Activated CD4-positive, alpha-beta memory T cell treated with anti-CD3 and anti-CD28 coated beads, Interleukin-2, amount 10 ng/mL, durations not matched to agents 7 days and 5 days (primary cell): ENCODE measurements at regions not wholly inside any gene's neighbourhood (a gene's known extent, or its start where the extent isn't known, plus 50 kb on each side); places are given as distances from the start of the nearest gene placed in this dataset.

Experiments
- CTCF ChIA-PET: fragments of 350-600 bp; sonication (Branson Sonifier 250); formaldehyde crosslinking; loops from one replicate; lab custom pipeline; 2021; ENCODE audit warnings: antibody characterized with exemption, inconsistent platforms; lab: Charles Lee
- POLR2A ChIA-PET: fragments of 350-600 bp; sonication (Branson Sonifier 250); formaldehyde crosslinking; loops from one replicate; lab custom pipeline; 2021; ENCODE audit warnings: antibody characterized with exemption; lab: Charles Lee
- DNase-seq: peaks from one replicate; pipeline ENCODE4 v3.0.0-alpha.2; 2020
- H3K27ac Mint-ChIP-seq: one replicate; pipeline ENCODE4 v1.8.0; 2021; ENCODE audit warnings: mild to moderate bottlenecking, mixed read lengths
- H3K27me3 Mint-ChIP-seq: one replicate; pipeline ENCODE4 v1.8.0; 2021; ENCODE audit warnings: mixed read lengths
- H3K36me3 Mint-ChIP-seq: one replicate; pipeline ENCODE4 v1.8.0; 2021; ENCODE audit warnings: low read depth, mixed read lengths
- H3K4me1 Mint-ChIP-seq: one replicate; pipeline ENCODE4 v1.8.0; 2021; ENCODE audit warnings: mixed read lengths
- H3K4me3 Mint-ChIP-seq: one replicate; pipeline ENCODE4 v1.8.0; 2021; ENCODE audit warnings: mild to moderate bottlenecking, mixed read lengths
- H3K9me3 Mint-ChIP-seq: one replicate; pipeline ENCODE4 v1.8.0; 2021; ENCODE audit warnings: mixed read lengths

- POLR2A ChIA-PET, result no interaction called here
- H3K27me3 Mint-ChIP-seq, result peaks cover 2% of the 10 kb centered on the region
- no peaks in the 10 kb centered on the region for H3K36me3 Mint-ChIP-seq
- no peak overlapping the region for H3K4me3 Mint-ChIP-seq
- H3K9me3 Mint-ChIP-seq, result no peaks in the 10 kb centered on the region
- H3K4me1 Mint-ChIP-seq, result no peaks in the 10 kb centered on the region
- CTCF ChIA-PET, result no interaction called here
- no peak for DNase-seq
- H3K27ac Mint-ChIP-seq, result no peak overlapping the region
Measured at GRCh38 chr14:36465178-36465577, 54.9 kb downstream of the NKX2-1 start.

GRCh38 chr14:36462890-36463289 lies 57.1 kb downstream of the NKX2-1 start:
- no peak overlapping the region for H3K27ac Mint-ChIP-seq
- no peaks in the 10 kb centered on the region for H3K4me1 Mint-ChIP-seq
- ChIA-PET CTCF (no interaction called here), POLR2A (no interaction called here)
- no peaks in the 10 kb centered on the region for H3K9me3 Mint-ChIP-seq
- no peaks in the 10 kb centered on the region for H3K36me3 Mint-ChIP-seq
- H3K27me3 Mint-ChIP-seq, result no peaks in the 10 kb centered on the region
- no peak for DNase-seq
- H3K4me3 Mint-ChIP-seq, result no peak overlapping the region

GRCh38 chr14:36455241-36455627 lies 64.8 kb downstream of the NKX2-1 start:
- POLR2A ChIA-PET, result no interaction called here
- H3K27ac Mint-ChIP-seq, result no peak overlapping the region
- DNase-seq, result no peak
- H3K9me3 Mint-ChIP-seq, result no peaks in the 10 kb centered on the region
- CTCF ChIA-PET, result no interaction called here
- no peaks in the 10 kb centered on the region for H3K27me3 Mint-ChIP-seq
- no peak overlapping the region for H3K4me3 Mint-ChIP-seq
- no peaks in the 10 kb centered on the region for H3K36me3 Mint-ChIP-seq
- no peaks in the 10 kb centered on the region for H3K4me1 Mint-ChIP-seq

- no peak overlapping the region for H3K4me3 Mint-ChIP-seq
- ChIA-PET POLR2A (no interaction called here), CTCF (no interaction called here)
- DNase-seq, result no peak
- no peaks in the 10 kb centered on the region for H3K9me3 Mint-ChIP-seq
- H3K36me3 Mint-ChIP-seq, result no peaks in the 10 kb centered on the region
- H3K27ac Mint-ChIP-seq, result no peak overlapping the region
- no peaks in the 10 kb centered on the region for H3K4me1 Mint-ChIP-seq
- no peaks in the 10 kb centered on the region for H3K27me3 Mint-ChIP-seq
Measured at GRCh38 chr14:36454599-36455240, 65.3 kb downstream of the NKX2-1 start.

GRCh38 chr14:36452860-36453259 lies 67.2 kb downstream of the NKX2-1 start:
- Mint-ChIP-seq H3K27me3 (no peaks in the 10 kb centered on the region), H3K4me1 (no peaks in the 10 kb centered on the region), H3K9me3 (no peaks in the 10 kb centered on the region), H3K36me3 (no peaks in the 10 kb centered on the region), H3K4me3 (no peak overlapping the region), H3K27ac (no peak overlapping the region)
- ChIA-PET CTCF (no interaction called here), POLR2A (no interaction called here)
- DNase-seq, result no peak

GRCh38 chr14:36451310-36452065 lies 68.5 kb downstream of the NKX2-1 start:
- Mint-ChIP-seq H3K4me1 (no peaks in the 10 kb centered on the region), H3K27ac (no peak overlapping the region), H3K9me3 (no peaks in the 10 kb centered on the region), H3K27me3 (no peaks in the 10 kb centered on the region), H3K36me3 (no peaks in the 10 kb centered on the region), H3K4me3 (no peak overlapping the region)
- POLR2A ChIA-PET, result no interaction called here
- CTCF ChIA-PET, result no interaction called here
- no peak for DNase-seq

GRCh38 chr14:36450550-36450949 lies 69.5 kb downstream of the NKX2-1 start:
- Mint-ChIP-seq H3K36me3 (no peaks in the 10 kb centered on the region), H3K9me3 (no peaks in the 10 kb centered on the region), H3K4me3 (no peak overlapping the region), H3K27me3 (no peaks in the 10 kb centered on the region), H3K27ac (no peak overlapping the region), H3K4me1 (no peaks in the 10 kb centered on the region)
- ChIA-PET POLR2A (no interaction called here), CTCF (no interaction called here)
- no peak for DNase-seq

GRCh38 chr14:36449903-36450302 lies 70.1 kb downstream of the NKX2-1 start:
- H3K36me3 Mint-ChIP-seq, result no peaks in the 10 kb centered on the region
- no peaks in the 10 kb centered on the region for H3K4me1 Mint-ChIP-seq
- ChIA-PET CTCF (no interaction called here), POLR2A (no interaction called here)
- no peaks in the 10 kb centered on the region for H3K27me3 Mint-ChIP-seq
- no peak for DNase-seq
- H3K4me3 Mint-ChIP-seq, result no peak overlapping the region
- H3K27ac Mint-ChIP-seq, result no peak overlapping the region
- no peaks in the 10 kb centered on the region for H3K9me3 Mint-ChIP-seq

- H3K4me1 Mint-ChIP-seq, result no peaks in the 10 kb centered on the region
- no peaks in the 10 kb centered on the region for H3K9me3 Mint-ChIP-seq
- H3K36me3 Mint-ChIP-seq, result no peaks in the 10 kb centered on the region
- CTCF ChIA-PET, result no interaction called here
- DNase-seq, result no peak
- no peak overlapping the region for H3K27ac Mint-ChIP-seq
- no peak overlapping the region for H3K4me3 Mint-ChIP-seq
- POLR2A ChIA-PET, result no interaction called here
- peaks cover 7% of the 10 kb centered on the region for H3K27me3 Mint-ChIP-seq
Measured at GRCh38 chr14:36443374-36443773, 76.7 kb downstream of the NKX2-1 start.

- no peaks in the 10 kb centered on the region for H3K4me1 Mint-ChIP-seq
- ChIA-PET POLR2A (no interaction called here), CTCF (no interaction called here)
- no peaks in the 10 kb centered on the region for H3K36me3 Mint-ChIP-seq
- H3K27me3 Mint-ChIP-seq, result peaks cover 7% of the 10 kb centered on the region
- H3K9me3 Mint-ChIP-seq, result no peaks in the 10 kb centered on the region
- no peak for DNase-seq
- H3K27ac Mint-ChIP-seq, result no peak overlapping the region
- no peak overlapping the region for H3K4me3 Mint-ChIP-seq
Measured at GRCh38 chr14:36442824-36443241, 77.2 kb downstream of the NKX2-1 start.

GRCh38 chr14:36441283-36441682 lies 78.7 kb downstream of the NKX2-1 start:
- peaks cover 7% of the 10 kb centered on the region for H3K27me3 Mint-ChIP-seq
- H3K27ac Mint-ChIP-seq, result no peak overlapping the region
- H3K36me3 Mint-ChIP-seq, result no peaks in the 10 kb centered on the region
- no peaks in the 10 kb centered on the region for H3K4me1 Mint-ChIP-seq
- CTCF ChIA-PET, result no interaction called here
- POLR2A ChIA-PET, result interaction anchor here (0.6 kb wide), 1 partner anchor 90 kb away, joined by 3 read pairs; no protein-coding TSS in a partner anchor
- H3K9me3 Mint-ChIP-seq, result no peaks in the 10 kb centered on the region
- no peak for DNase-seq
- H3K4me3 Mint-ChIP-seq, result no peak overlapping the region

GRCh38 chr14:36439766-36440165 lies 80.3 kb downstream of the NKX2-1 start:
- Mint-ChIP-seq H3K27me3 (peaks cover 7% of the 10 kb centered on the region), H3K27ac (no peak overlapping the region), H3K4me3 (no peak overlapping the region), H3K9me3 (no peaks in the 10 kb centered on the region), H3K36me3 (no peaks in the 10 kb centered on the region), H3K4me1 (no peaks in the 10 kb centered on the region)
- CTCF ChIA-PET, result no interaction called here
- POLR2A ChIA-PET, result no interaction called here
- no peak for DNase-seq

GRCh38 chr14:36438883-36439282 lies 81.1 kb downstream of the NKX2-1 start:
- Mint-ChIP-seq H3K27me3 (peaks cover 7% of the 10 kb centered on the region), H3K27ac (no peak overlapping the region), H3K36me3 (no peaks in the 10 kb centered on the region), H3K4me1 (no peaks in the 10 kb centered on the region), H3K4me3 (no peak overlapping the region), H3K9me3 (no peaks in the 10 kb centered on the region)
- POLR2A ChIA-PET, result no interaction called here
- CTCF ChIA-PET, result no interaction called here
- no peak for DNase-seq

- Mint-ChIP-seq H3K27me3 (no peaks in the 10 kb centered on the region), H3K4me3 (no peak overlapping the region), H3K4me1 (no peaks in the 10 kb centered on the region), H3K36me3 (no peaks in the 10 kb centered on the region), H3K9me3 (no peaks in the 10 kb centered on the region), H3K27ac (no peak overlapping the region)
- DNase-seq, result no peak
- ChIA-PET POLR2A (no interaction called here), CTCF (no interaction called here)
Measured at GRCh38 chr14:36430662-36431084, 89.4 kb downstream of the NKX2-1 start.
